ENCODE measurements at regions not wholly inside any gene's neighbourhood (a gene's known extent, or its start where the extent isn't known, plus 50 kb on each side); places are given as distances from the start of the nearest gene placed in this dataset.
"Not testable (repeated sequence)": the region's sequence is repeated elsewhere in the genome, so short reads cannot be mapped to it uniquely, and the experiment has no call there.

- DNase-seq, result not testable (repeated sequence)
Observed at GRCh38 chr2:158866082-158866481, 71.0 kb downstream of the DAPL1 start.

GRCh38 chr2:158867531-158868191 is 72.5 kb downstream of the DAPL1 start:
- DNase-seq, result not testable (repeated sequence)

GRCh38 chr2:158868386-158868785 is 73.3 kb downstream of the DAPL1 start:
- DNase-seq, result not testable (repeated sequence)

GRCh38 chr2:158869122-158869521 is 74.0 kb downstream of the DAPL1 start:
- DNase-seq, result not testable (repeated sequence)

- not testable (repeated sequence) for DNase-seq
Observed at GRCh38 chr2:158869609-158870008, 74.5 kb downstream of the DAPL1 start.

GRCh38 chr2:158878003-158878402 is 82.9 kb downstream of the DAPL1 start:
- no peak for DNase-seq

GRCh38 chr2:158879229-158879903 is 84.2 kb downstream of the DAPL1 start:
- no peak for DNase-seq

- DNase-seq, result no peak
Observed at GRCh38 chr2:158882297-158882696, 86.1 kb upstream of the TANC1 start.

GRCh38 chr2:158884552-158884951 is 83.9 kb upstream of the TANC1 start:
- not testable (repeated sequence) for DNase-seq

- DNase-seq, result not testable (repeated sequence)
Observed at GRCh38 chr2:158885018-158885678, 83.3 kb upstream of the TANC1 start.

GRCh38 chr2:158885679-158886050 is 82.8 kb upstream of the TANC1 start:
- not testable (repeated sequence) for DNase-seq

- DNase-seq, result no peak
Observed at GRCh38 chr2:158889135-158889853, 79.1 kb upstream of the TANC1 start.

GRCh38 chr2:158890296-158890905 is 78.0 kb upstream of the TANC1 start:
- no peak for DNase-seq

GRCh38 chr2:158893026-158893425 is 75.4 kb upstream of the TANC1 start:
- DNase-seq, result no peak

- no peak for DNase-seq
Observed at GRCh38 chr2:158893474-158893873, 75.0 kb upstream of the TANC1 start.

- DNase-seq, result no peak
Observed at GRCh38 chr2:158894078-158894477, 74.4 kb upstream of the TANC1 start.

GRCh38 chr2:158894572-158894971 is 73.9 kb upstream of the TANC1 start:
- DNase-seq, result no peak

- no peak for DNase-seq
Observed at GRCh38 chr2:158900345-158900744, 68.1 kb upstream of the TANC1 start.

- DNase-seq, result no peak
Observed at GRCh38 chr2:158902005-158902398, 66.4 kb upstream of the TANC1 start.

GRCh38 chr2:158903711-158904405 is 64.6 kb upstream of the TANC1 start:
- no peak for DNase-seq

GRCh38 chr2:158904627-158905177 is 63.7 kb upstream of the TANC1 start:
- no peak for DNase-seq

- no peak for DNase-seq
Observed at GRCh38 chr2:158905341-158905740, 63.1 kb upstream of the TANC1 start.
